ENCODE measurements at regions not wholly inside any gene's neighbourhood (a gene's known extent, or its start where the extent isn't known, plus 50 kb on each side); places are given as distances from the start of the nearest gene placed in this dataset.

- Histone ChIP-seq H3K4me2 (ENCODE audit: low read length) (no peak overlapping the region), H2AFZ (ENCODE audit: low read length) (no peak overlapping the region), H3K79me2 (ENCODE audit: insufficient read depth, low read length) (no peaks in the 10 kb centered on the region), H3K4me1 (ENCODE audit: insufficient read depth, low read length, severe bottlenecking) (peaks cover 11% of the 10 kb centered on the region), H3K4me3 (ENCODE audit: low read depth, low read length, poor library complexity, severe bottlenecking) (no peak overlapping the region), H3K27me3 (ENCODE audit: insufficient read depth, low read length) (no peaks in the 10 kb centered on the region), H3K9ac (ENCODE audit: low read length) (no peak overlapping the region), H3K36me3 (ENCODE audit: insufficient read depth, low read length) (no peaks in the 10 kb centered on the region), H3K9me2 (ENCODE audit: low read depth, low read length) (no peaks in the 10 kb centered on the region), H3K9me3 (ENCODE audit: low read length) (no peaks in the 10 kb centered on the region), H3K27ac (ENCODE audit: low read depth, low read length, poor library complexity, severe bottlenecking) (no peak overlapping the region), H4K20me1 (ENCODE audit: insufficient read depth, low read length) (no peaks in the 10 kb centered on the region), H3F3A (ENCODE audit: insufficient read depth, low read length) (no peaks in the 10 kb centered on the region)
- no peak for TF ChIP-seq EZH2 (IDR thresholded peaks at IDR 0.05; ENCODE audit: borderline replicate concordance, low read length)
- TF ChIP-seq, protein P1, sequence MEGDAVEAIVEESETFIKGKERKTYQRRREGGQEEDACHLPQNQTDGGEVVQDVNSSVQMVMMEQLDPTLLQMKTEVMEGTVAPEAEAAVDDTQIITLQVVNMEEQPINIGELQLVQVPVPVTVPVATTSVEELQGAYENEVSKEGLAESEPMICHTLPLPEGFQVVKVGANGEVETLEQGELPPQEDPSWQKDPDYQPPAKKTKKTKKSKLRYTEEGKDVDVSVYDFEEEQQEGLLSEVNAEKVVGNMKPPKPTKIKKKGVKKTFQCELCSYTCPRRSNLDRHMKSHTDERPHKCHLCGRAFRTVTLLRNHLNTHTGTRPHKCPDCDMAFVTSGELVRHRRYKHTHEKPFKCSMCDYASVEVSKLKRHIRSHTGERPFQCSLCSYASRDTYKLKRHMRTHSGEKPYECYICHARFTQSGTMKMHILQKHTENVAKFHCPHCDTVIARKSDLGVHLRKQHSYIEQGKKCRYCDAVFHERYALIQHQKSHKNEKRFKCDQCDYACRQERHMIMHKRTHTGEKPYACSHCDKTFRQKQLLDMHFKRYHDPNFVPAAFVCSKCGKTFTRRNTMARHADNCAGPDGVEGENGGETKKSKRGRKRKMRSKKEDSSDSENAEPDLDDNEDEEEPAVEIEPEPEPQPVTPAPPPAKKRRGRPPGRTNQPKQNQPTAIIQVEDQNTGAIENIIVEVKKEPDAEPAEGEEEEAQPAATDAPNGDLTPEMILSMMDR (IDR thresholded peaks at IDR 0.05; ENCODE audit: low read length), result no peak
Observed at GRCh38 chr1:117732065-117732797, 126.4 kb downstream of the TENT5C start.

DNA sequence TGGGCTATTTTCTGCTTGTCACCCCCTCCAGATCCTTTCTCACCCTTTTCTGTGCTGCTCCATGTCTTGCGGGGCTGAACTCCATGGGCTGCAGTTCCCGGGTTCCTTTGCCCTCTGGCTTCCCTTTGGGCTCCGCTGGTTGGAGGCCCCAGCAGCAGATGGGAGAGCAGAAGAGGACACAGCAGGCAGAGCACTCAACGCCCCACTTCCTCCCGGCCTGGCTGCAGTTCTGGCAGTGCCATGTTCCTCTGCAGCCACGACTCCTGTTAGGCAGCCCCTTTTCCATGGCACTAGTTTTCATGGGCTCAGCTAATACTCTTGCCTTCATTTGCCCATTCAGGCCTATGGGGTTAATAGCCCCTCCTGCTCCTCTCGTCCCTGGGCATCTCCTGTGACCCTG is 127.1 kb downstream of the TENT5C start:
- no peak overlapping the region for H3K4me2 ChIP-seq (ENCODE audit: low read length)
- no peak overlapping the region for H3K4me3 ChIP-seq (ENCODE audit: low read depth, low read length, poor library complexity, severe bottlenecking)
- H3F3A ChIP-seq (ENCODE audit: insufficient read depth, low read length), result no peaks in the 10 kb centered on the region
- H4K20me1 ChIP-seq (ENCODE audit: insufficient read depth, low read length), result no peaks in the 10 kb centered on the region
- no peaks in the 10 kb centered on the region for H3K79me2 ChIP-seq (ENCODE audit: insufficient read depth, low read length)
- no peak overlapping the region for H3K9ac ChIP-seq (ENCODE audit: low read length)
- TF ChIP-seq, protein P1 (IDR thresholded peaks at IDR 0.05; ENCODE audit: low read length), result no peak
- TF ChIP-seq EZH2 (IDR thresholded peaks at IDR 0.05; ENCODE audit: borderline replicate concordance, low read length), result no peak
- H3K4me1 ChIP-seq (ENCODE audit: insufficient read depth, low read length, severe bottlenecking), result peaks cover 11% of the 10 kb centered on the region
- H3K9me2 ChIP-seq (ENCODE audit: low read depth, low read length), result no peaks in the 10 kb centered on the region
- no peaks in the 10 kb centered on the region for H3K36me3 ChIP-seq (ENCODE audit: insufficient read depth, low read length)
- H2AFZ ChIP-seq (ENCODE audit: low read length), result no peak overlapping the region
- H3K27ac ChIP-seq (ENCODE audit: low read depth, low read length, poor library complexity, severe bottlenecking), result no peak overlapping the region
- H3K9me3 ChIP-seq (ENCODE audit: low read length), result no peaks in the 10 kb centered on the region
- no peaks in the 10 kb centered on the region for H3K27me3 ChIP-seq (ENCODE audit: insufficient read depth, low read length)

- no peaks in the 10 kb centered on the region for H3K9me2 ChIP-seq (ENCODE audit: low read depth, low read length)
- H3K27ac ChIP-seq (ENCODE audit: low read depth, low read length, poor library complexity, severe bottlenecking), result no peak overlapping the region
- no peaks in the 10 kb centered on the region for H3K79me2 ChIP-seq (ENCODE audit: insufficient read depth, low read length)
- H3K9ac ChIP-seq (ENCODE audit: low read length), result no peak overlapping the region
- no peaks in the 10 kb centered on the region for H3K9me3 ChIP-seq (ENCODE audit: low read length)
- H3K4me1 ChIP-seq (ENCODE audit: insufficient read depth, low read length, severe bottlenecking), result peaks cover 11% of the 10 kb centered on the region
- no peak overlapping the region for H3K4me2 ChIP-seq (ENCODE audit: low read length)
- H3K27me3 ChIP-seq (ENCODE audit: insufficient read depth, low read length), result no peaks in the 10 kb centered on the region
- peak overlapping the region; percentile 99 for H2AFZ ChIP-seq (ENCODE audit: low read length)
- no peaks in the 10 kb centered on the region for H3F3A ChIP-seq (ENCODE audit: insufficient read depth, low read length)
- TF ChIP-seq, protein P1 (IDR thresholded peaks at IDR 0.05; ENCODE audit: low read length), result no peak
- TF ChIP-seq EZH2 (IDR thresholded peaks at IDR 0.05; ENCODE audit: borderline replicate concordance, low read length), result no peak
- no peaks in the 10 kb centered on the region for H4K20me1 ChIP-seq (ENCODE audit: insufficient read depth, low read length)
- H3K36me3 ChIP-seq (ENCODE audit: insufficient read depth, low read length), result no peaks in the 10 kb centered on the region
- H3K4me3 ChIP-seq (ENCODE audit: low read depth, low read length, poor library complexity, severe bottlenecking), result no peak overlapping the region
Observed at GRCh38 chr1:117734403-117734802, 128.6 kb downstream of the TENT5C start.
